BLaER1 (cell line): ENCODE measurements at regions not wholly inside any gene's neighbourhood (a gene's known extent, or its start where the extent isn't known, plus 50 kb on each side); places are given as distances from the start of the nearest gene placed in this dataset.
"Not testable (repeated sequence)": the region's sequence is repeated elsewhere in the genome, so short reads cannot be mapped to it uniquely, and the experiment has no call there.

Experiments
- H3K27ac ChIP-seq: shearing (Covaris generic); formaldehyde crosslinking; 2 replicates; pipeline ENCODE4 v1.8.1; 2022
- H3K27me3 ChIP-seq: shearing (Covaris generic); formaldehyde crosslinking; 2 replicates; pipeline ENCODE4 v1.8.1; 2022
- H3K36me3 ChIP-seq: shearing (Covaris generic); formaldehyde crosslinking; 2 replicates; pipeline ENCODE4 v1.8.1; 2022
- H3K4me1 ChIP-seq: shearing (Covaris generic); formaldehyde crosslinking; 2 replicates; pipeline ENCODE4 v1.8.1; 2022
- H3K4me2 ChIP-seq: shearing (Covaris generic); formaldehyde crosslinking; 2 replicates; pipeline ENCODE4 v1.8.1; 2022
- H3K4me3 ChIP-seq: shearing (Covaris generic); formaldehyde crosslinking; 2 replicates; pipeline ENCODE4 v1.8.1; 2022
- H3K9ac ChIP-seq: shearing (Covaris generic); formaldehyde crosslinking; 2 replicates; pipeline ENCODE4 v1.8.1; 2022
- H3K9me3 ChIP-seq: shearing (Covaris generic); formaldehyde crosslinking; 2 replicates; pipeline ENCODE4 v1.8.1; 2022
- H4K20me1 ChIP-seq: shearing (Covaris generic); formaldehyde crosslinking; 2 replicates; pipeline ENCODE4 v1.8.1; 2022
- Cebpa-rat ChIP-seq: shearing (Covaris generic); IDR thresholded peaks from 2 replicates; pipeline ENCODE4 v1.8.1; 2022

GRCh38 chr13:87999788-88000187 lies 328.6 kb downstream of the SLITRK5 start:
- no peak overlapping the region for H3K9ac ChIP-seq
- H4K20me1 ChIP-seq: no peaks in the 10 kb centered on the region
- TF ChIP-seq Cebpa-rat: no peak
- 0 out of 2 replicates have a peak, but pooled peaks cover 4% of the 10 kb centered on the region for H3K9me3 ChIP-seq
- H3K27me3 ChIP-seq: no peaks in the 10 kb centered on the region
- no peaks in the 10 kb centered on the region for H3K4me1 ChIP-seq
- no peaks in the 10 kb centered on the region for H3K36me3 ChIP-seq
- no peak overlapping the region for H3K27ac ChIP-seq
- no peak overlapping the region for H3K4me3 ChIP-seq
- no peak overlapping the region for H3K4me2 ChIP-seq

GRCh38 chr13:88000239-88000638 lies 329.1 kb downstream of the SLITRK5 start:
- Histone ChIP-seq H3K4me2 (no peak overlapping the region), H4K20me1 (no peaks in the 10 kb centered on the region), H3K27ac (no peak overlapping the region), H3K9me3 (0 out of 2 replicates have a peak, but pooled peaks cover 4% of the 10 kb centered on the region), H3K36me3 (no peaks in the 10 kb centered on the region), H3K4me1 (no peaks in the 10 kb centered on the region), H3K4me3 (no peak overlapping the region), H3K9ac (no peak overlapping the region), H3K27me3 (no peaks in the 10 kb centered on the region)
- TF ChIP-seq Cebpa-rat: no peak

- no peak overlapping the region for H3K9ac ChIP-seq
- no peak overlapping the region for H3K4me3 ChIP-seq
- no peak overlapping the region for H3K27ac ChIP-seq
- no peak for TF ChIP-seq Cebpa-rat
- no peaks in the 10 kb centered on the region for H3K4me1 ChIP-seq
- no peaks in the 10 kb centered on the region for H4K20me1 ChIP-seq
- H3K9me3 ChIP-seq: 0 out of 2 replicates have a peak, but pooled peaks cover 4% of the 10 kb centered on the region
- no peak overlapping the region for H3K4me2 ChIP-seq
- no peaks in the 10 kb centered on the region for H3K36me3 ChIP-seq
- H3K27me3 ChIP-seq: no peaks in the 10 kb centered on the region
Observed at GRCh38 chr13:88000787-88001186, 329.6 kb downstream of the SLITRK5 start.

- no peaks in the 10 kb centered on the region for H3K27me3 ChIP-seq
- no peaks in the 10 kb centered on the region for H3K9me3 ChIP-seq
Observed at GRCh38 chr13:88005188-88005587, 334.0 kb downstream of the SLITRK5 start.

GRCh38 chr13:88014527-88014926 lies 343.4 kb downstream of the SLITRK5 start:
- H3K27me3 ChIP-seq: no peaks in the 10 kb centered on the region
- H3K9me3 ChIP-seq: 0 out of 2 replicates have a peak, but pooled peaks cover 11% of the 10 kb centered on the region
- H3K4me2 ChIP-seq: no peak overlapping the region
- no peak overlapping the region for H3K4me3 ChIP-seq
- no peak for TF ChIP-seq Cebpa-rat
- no peak overlapping the region for H3K9ac ChIP-seq
- H3K27ac ChIP-seq: no peak overlapping the region
- H4K20me1 ChIP-seq: no peaks in the 10 kb centered on the region
- no peaks in the 10 kb centered on the region for H3K36me3 ChIP-seq
- no peaks in the 10 kb centered on the region for H3K4me1 ChIP-seq

More at GRCh38 chr13:88005188-88005587, 334.0 kb downstream of the SLITRK5 start:
- Histone ChIP-seq H3K27ac (no peak overlapping the region), H3K36me3 (no peaks in the 10 kb centered on the region), H3K4me2 (no peak overlapping the region), H4K20me1 (no peaks in the 10 kb centered on the region), H3K4me1 (no peaks in the 10 kb centered on the region), H3K4me3 (no peak overlapping the region), H3K9ac (no peak overlapping the region)
- no peak for TF ChIP-seq Cebpa-rat

- no peaks in the 10 kb centered on the region for H3K36me3 ChIP-seq
- H3K4me3 ChIP-seq: no peak overlapping the region
- 0 out of 2 replicates have a peak, but pooled peaks cover 11% of the 10 kb centered on the region for H3K9me3 ChIP-seq
- no peaks in the 10 kb centered on the region for H3K27me3 ChIP-seq
- no peak for TF ChIP-seq Cebpa-rat
- H3K9ac ChIP-seq: no peak overlapping the region
- no peaks in the 10 kb centered on the region for H3K4me1 ChIP-seq
- no peak overlapping the region for H3K27ac ChIP-seq
- no peaks in the 10 kb centered on the region for H4K20me1 ChIP-seq
- no peak overlapping the region for H3K4me2 ChIP-seq
Observed at GRCh38 chr13:88022431-88023208, 351.4 kb downstream of the SLITRK5 start.

- Histone ChIP-seq H4K20me1 (no peaks in the 10 kb centered on the region), H3K9me3 (no peaks in the 10 kb centered on the region), H3K9ac (no peak overlapping the region), H3K4me1 (no peaks in the 10 kb centered on the region), H3K4me3 (no peak overlapping the region), H3K36me3 (no peaks in the 10 kb centered on the region), H3K27me3 (no peaks in the 10 kb centered on the region), H3K27ac (no peak overlapping the region), H3K4me2 (no peak overlapping the region)
- no peak for TF ChIP-seq Cebpa-rat
Observed at GRCh38 chr13:88026241-88026640, 355.1 kb downstream of the SLITRK5 start.

GRCh38 chr13:88031980-88032559 lies 360.9 kb downstream of the SLITRK5 start:
- H3K4me2 ChIP-seq: no peak overlapping the region
- no peak overlapping the region for H3K27ac ChIP-seq
- no peaks in the 10 kb centered on the region for H3K36me3 ChIP-seq
- no peaks in the 10 kb centered on the region for H3K9me3 ChIP-seq
- no peak overlapping the region for H3K9ac ChIP-seq
- H3K27me3 ChIP-seq: no peaks in the 10 kb centered on the region
- no peak overlapping the region for H3K4me3 ChIP-seq
- no peaks in the 10 kb centered on the region for H3K4me1 ChIP-seq
- no peaks in the 10 kb centered on the region for H4K20me1 ChIP-seq
- TF ChIP-seq Cebpa-rat: no peak

GRCh38 chr13:88036205-88036604 lies 365.0 kb downstream of the SLITRK5 start:
- not testable (repeated sequence) for H3K4me1 ChIP-seq, H3K9ac ChIP-seq, H3K9me3 ChIP-seq, H4K20me1 ChIP-seq, H3K4me3 ChIP-seq, H3K4me2 ChIP-seq, H3K27me3 ChIP-seq, H3K36me3 ChIP-seq, H3K27ac ChIP-seq

GRCh38 chr13:88042489-88042888 lies 371.3 kb downstream of the SLITRK5 start:
- H3K27me3 ChIP-seq: no peaks in the 10 kb centered on the region
- H3K9me3 ChIP-seq: no peaks in the 10 kb centered on the region
- no peak for TF ChIP-seq Cebpa-rat
- no peaks in the 10 kb centered on the region for H4K20me1 ChIP-seq
- H3K36me3 ChIP-seq: no peaks in the 10 kb centered on the region
- H3K27ac ChIP-seq: no peak overlapping the region
- H3K4me1 ChIP-seq: no peaks in the 10 kb centered on the region
- no peak overlapping the region for H3K4me2 ChIP-seq
- H3K9ac ChIP-seq: no peak overlapping the region
- no peak overlapping the region for H3K4me3 ChIP-seq
